CD14-positive monocyte (primary cell): ENCODE measurements at regions not wholly inside any gene's neighbourhood (a gene's known extent, or its start where the extent isn't known, plus 50 kb on each side); places are given as distances from the start of the nearest gene placed in this dataset.
A peak's percentile ranks its signal among the peaks of the same experiment; 100 is the strongest.

Source experiments
- DNase-seq, 3 donors: peaks; one replicate each; pipeline ENCODE4 v3.0.0-alpha.2; 2011 to 2022
- H2AFZ ChIP-seq: 2 replicates; pipeline ENCODE4 v1.6.0; 2012; ENCODE audit warnings: mild to moderate bottlenecking, low read depth, low read length, inconsistent platforms; ENCODE audit not compliant: insufficient read depth, poor library complexity, severe bottlenecking
- H3K27ac ChIP-seq, 2 donors: 1 replicate in 1 of 2; 2 replicates in 1 of 2; pipeline ENCODE4 v1.5.1; 2012 to 2013; ENCODE audit warnings: low read length in 2 of 2, control low read depth in 1 of 2, inconsistent platforms in 1 of 2, low read depth in 1 of 2, mild to moderate bottlenecking in 1 of 2
- H3K27me3 ChIP-seq, 2 donors: one replicate each; pipeline versions ENCODE4 v1.6.0 to v1.6.1; 2011 to 2013; ENCODE audit warnings: low read length in 2 of 2; ENCODE audit not compliant: control insufficient read depth in 2 of 2, insufficient read depth in 2 of 2
- H3K36me3 ChIP-seq, 2 donors: replicated peaks in 1 of 2; 1 replicate in 1 of 2; 2 replicates in 1 of 2; pipeline versions ENCODE4 v1.5.1 to v1.6.1; 2012 to 2013; ENCODE audit warnings: low read length in 2 of 2, control low read depth in 1 of 2, inconsistent platforms in 1 of 2, mild to moderate bottlenecking in 1 of 2; ENCODE audit not compliant: insufficient read depth in 2 of 2, control insufficient read depth in 1 of 2
- H3K4me1 ChIP-seq, 2 donors: 1 replicate in 1 of 2; 2 replicates in 1 of 2; pipeline versions ENCODE4 v1.5.1 to v1.6.1; 2012 to 2013; ENCODE audit warnings: low read length in 2 of 2, control low read depth in 1 of 2, inconsistent platforms in 1 of 2, mild to moderate bottlenecking in 1 of 2, moderate library complexity in 1 of 2; ENCODE audit not compliant: insufficient read depth in 2 of 2, control insufficient read depth in 1 of 2
- H3K4me2 ChIP-seq: replicated peaks from 2 replicates; pipeline ENCODE3; 2012; ENCODE audit warnings: low read length, moderate library complexity, mild to moderate bottlenecking; ENCODE audit not compliant: poor library complexity, severe bottlenecking; ENCODE audit errors: extremely low read depth
- H3K4me3 ChIP-seq, 3 experiments: fragments of 200-600 bp in 1 of 3; sonication (generic) in 1 of 3; replicated peaks in 1 of 3; 1 replicate in 2 of 3; 2 replicates in 1 of 3; pipeline ENCODE4 v1.5.1; 2011 to 2013; ENCODE audit warnings: low read length in 3 of 3, mild to moderate bottlenecking in 3 of 3, control low read depth in 2 of 3, low read depth in 2 of 3, inconsistent platforms in 1 of 3, moderate library complexity in 1 of 3
- H3K79me2 ChIP-seq: 2 replicates; pipeline ENCODE4 v1.6.0; 2012; ENCODE audit warnings: mild to moderate bottlenecking, control low read depth, inconsistent platforms, low read length, moderate library complexity; ENCODE audit not compliant: insufficient read depth
- H3K9ac ChIP-seq: 2 replicates; pipeline ENCODE4 v1.6.0; 2017; ENCODE audit warnings: low read length, mild to moderate bottlenecking; ENCODE audit not compliant: insufficient read depth, poor library complexity, severe bottlenecking
- H3K9me3 ChIP-seq, 2 donors: replicated peaks in 1 of 2; 1 replicate in 1 of 2; 2 replicates in 1 of 2; pipeline versions ENCODE4 v1.5.1 to v1.6.1; 2012 to 2013; ENCODE audit warnings: low read length in 2 of 2, control low read depth in 1 of 2; ENCODE audit not compliant: control insufficient read depth in 1 of 2, insufficient read depth in 1 of 2
- H4K20me1 ChIP-seq: 2 replicates; pipeline ENCODE4 v1.6.0; 2012; ENCODE audit warnings: mild to moderate bottlenecking, low read length, control low read depth, moderate library complexity; ENCODE audit not compliant: insufficient read depth
- H3K27ac Mint-ChIP-seq, 7 donors: one replicate each; pipeline ENCODE4 v1.8.0; 2020; ENCODE audit warnings: mild to moderate bottlenecking in 7 of 7, mixed read lengths in 7 of 7, moderate library complexity in 6 of 7, inconsistent platforms in 2 of 7
- H3K27me3 Mint-ChIP-seq, 3 donors: one replicate each; pipeline ENCODE4 v1.8.0; 2021 to 2022; ENCODE audit warnings: low read depth in 3 of 3, mild to moderate bottlenecking in 3 of 3, mixed read lengths in 3 of 3, moderate library complexity in 3 of 3, inconsistent platforms in 1 of 3
- H3K36me3 Mint-ChIP-seq, 2 donors: one replicate each; pipeline ENCODE4 v1.8.0; 2020; ENCODE audit warnings: mixed read lengths in 2 of 2, inconsistent platforms in 1 of 2, mild to moderate bottlenecking in 1 of 2
- H3K4me1 Mint-ChIP-seq: one replicate; pipeline ENCODE4 v1.8.0; 2020; ENCODE audit warnings: mild to moderate bottlenecking, mixed read lengths
- H3K4me3 Mint-ChIP-seq, 2 donors: one replicate each; pipeline ENCODE4 v1.8.0; 2020; ENCODE audit warnings: mild to moderate bottlenecking in 2 of 2, mixed read lengths in 2 of 2, moderate library complexity in 1 of 2
- H3K9me3 Mint-ChIP-seq, 7 donors: one replicate each; pipeline ENCODE4 v1.8.0; 2020 to 2022; ENCODE audit warnings: mixed read lengths in 7 of 7, mild to moderate bottlenecking in 6 of 7, moderate library complexity in 6 of 7, inconsistent platforms in 2 of 7
- CTCF ChIP-seq: fragments of 200-600 bp; IDR thresholded peaks from one replicate; pipeline ENCODE4 v1.8.0; 2022; ENCODE audit warnings: antibody characterized with exemption, mild to moderate bottlenecking
- WGBS: methylation state at CpG from one replicate; pipeline ENCODE4 v1.1.5; 2013; ENCODE audit warnings: missing lambda C conversion rate; ENCODE audit not compliant: insufficient coverage; 5-methylcytosine and 5-hydroxymethylcytosine counted together
- intact Hi-C, 2 donors: fragments of 100-400 bp; cut with micrococcal nuclease; formaldehyde crosslinking; loops; one replicate each; pipeline versions ENCODE4 v1.15.0 to v1.15.1; 2023

GRCh38 chr5:90022002-90022710 is 387.4 kb downstream of the CETN3 start:
- no peak overlapping the region for H3K4me3 ChIP-seq
- peaks cover 5 to 6% of the 10 kb centered on the region in 2 donors for H3K4me1 ChIP-seq
- H3K27ac ChIP-seq, result no peak overlapping the region
- H3K9ac ChIP-seq, result no peak overlapping the region
- no peak overlapping the region for H2AFZ ChIP-seq
- peaks cover 0 to 3% (median 0%) of the 10 kb centered on the region in 7 donors for H3K9me3 Mint-ChIP-seq
- no peaks in the 10 kb centered on the region for H3K27me3 ChIP-seq
- H4K20me1 ChIP-seq, result no peaks in the 10 kb centered on the region
- DNase-seq, result no peak
- no peaks in the 10 kb centered on the region for H3K36me3 Mint-ChIP-seq
- peaks cover 10% of the 10 kb centered on the region for H3K4me1 Mint-ChIP-seq
- peak overlapping the region in 1 of 7 donors; percentile 35 for H3K27ac Mint-ChIP-seq
- H3K4me3 Mint-ChIP-seq, result no peak overlapping the region
- WGBS, result no CpG with 5 or more reads among the region's 1 CpG
- H3K27me3 Mint-ChIP-seq, result no peaks in the 10 kb centered on the region
- H3K4me2 ChIP-seq, result no peak overlapping the region
- H3K36me3 ChIP-seq, result no peaks in the 10 kb centered on the region
- no peaks in the 10 kb centered on the region for H3K79me2 ChIP-seq
- H3K9me3 ChIP-seq, result no peaks in the 10 kb centered on the region
- intact Hi-C loops, result no loop called here
- no peak for TF ChIP-seq CTCF

GRCh38 chr5:90020575-90021538 is 388.7 kb downstream of the CETN3 start:
- intact Hi-C loops, result no loop called here
- no peaks in the 10 kb centered on the region for H3K36me3 Mint-ChIP-seq
- no CpG with 5 or more reads among the region's 5 CpGs for WGBS
- DNase-seq, result peak; percentile 78 to 87 (median 84)
- peaks cover 0 to 3% (median 0%) of the 10 kb centered on the region in 7 donors for H3K9me3 Mint-ChIP-seq
- Histone ChIP-seq H3K9me3 (no peaks in the 10 kb centered on the region), H2AFZ (no peak overlapping the region), H3K4me1 (peaks cover 6 to 7% of the 10 kb centered on the region in 2 donors), H3K4me2 (peak overlapping the region; percentile 32), H3K27me3 (no peaks in the 10 kb centered on the region), H3K27ac (peak overlapping the region in 1 of 2 donors; percentile 39), H3K36me3 (no peaks in the 10 kb centered on the region), H3K9ac (no peak overlapping the region), H3K4me3 (peak overlapping the region in 1 of 3 experiments; percentile 12), H4K20me1 (no peaks in the 10 kb centered on the region), H3K79me2 (no peaks in the 10 kb centered on the region)
- H3K4me1 Mint-ChIP-seq, result peaks cover 10% of the 10 kb centered on the region
- peak overlapping the region; percentile 26 to 80 (median 74) for H3K27ac Mint-ChIP-seq
- no peak overlapping the region for H3K4me3 Mint-ChIP-seq
- H3K27me3 Mint-ChIP-seq, result peaks cover 0 to 1% (median 0%) of the 10 kb centered on the region in 3 donors
- TF ChIP-seq CTCF, result no peak
